ENCODE measurements at regions not wholly inside any gene's neighbourhood (a gene's known extent, or its start where the extent isn't known, plus 50 kb on each side); places are given as distances from the start of the nearest gene placed in this dataset.

GRCh38 chr3:82080792-82081191 lies 319.3 kb upstream of the GBE1 start:
- DNase-seq, result no peak

GRCh38 chr3:82080261-82080660 lies 318.8 kb upstream of the GBE1 start:
- no peak for DNase-seq

- DNase-seq, result no peak
Observed at GRCh38 chr3:82079335-82079890, 318.0 kb upstream of the GBE1 start.

GRCh38 chr3:82078246-82078645 lies 316.8 kb upstream of the GBE1 start:
- no peak for DNase-seq

- no peak for DNase-seq
Observed at GRCh38 chr3:82067420-82067819, 306.0 kb upstream of the GBE1 start.

- DNase-seq, result no peak
Observed at GRCh38 chr3:82058809-82059208, 297.4 kb upstream of the GBE1 start.

GRCh38 chr3:82055792-82056191 lies 294.3 kb upstream of the GBE1 start:
- DNase-seq, result no peak

GRCh38 chr3:82054849-82055248 lies 293.4 kb upstream of the GBE1 start:
- no peak for DNase-seq

- no peak for DNase-seq
Observed at GRCh38 chr3:82053236-82053635, 291.8 kb upstream of the GBE1 start.

- DNase-seq, result no peak
Observed at GRCh38 chr3:82050382-82050781, 288.9 kb upstream of the GBE1 start.

GRCh38 chr3:82048711-82049110 lies 287.3 kb upstream of the GBE1 start:
- no peak for DNase-seq

- DNase-seq, result peak; percentile 69 to 71
Observed at GRCh38 chr3:82044930-82045705, 283.7 kb upstream of the GBE1 start.

- no peak for DNase-seq
Observed at GRCh38 chr3:82038556-82038955, 277.1 kb upstream of the GBE1 start.

GRCh38 chr3:82033186-82033585 lies 271.7 kb upstream of the GBE1 start:
- no peak for DNase-seq

GRCh38 chr3:82031596-82031995 lies 270.2 kb upstream of the GBE1 start:
- DNase-seq, result no peak

- DNase-seq, result no peak
Observed at GRCh38 chr3:82030916-82031315, 269.5 kb upstream of the GBE1 start.

- DNase-seq, result no peak
Observed at GRCh38 chr3:82022836-82023235, 261.4 kb upstream of the GBE1 start.

GRCh38 chr3:82020282-82020681 lies 258.8 kb upstream of the GBE1 start:
- DNase-seq, result no peak

- DNase-seq, result no peak
Observed at GRCh38 chr3:82015241-82015640, 253.8 kb upstream of the GBE1 start.

GRCh38 chr3:82012775-82013174 lies 251.3 kb upstream of the GBE1 start:
- DNase-seq, result no peak

GRCh38 chr3:82011336-82011735 lies 249.9 kb upstream of the GBE1 start:
- DNase-seq, result no peak

GRCh38 chr3:82005266-82005665 lies 243.8 kb upstream of the GBE1 start:
- DNase-seq, result no peak

- no peak for DNase-seq
Observed at GRCh38 chr3:82004266-82004665, 242.8 kb upstream of the GBE1 start.

GRCh38 chr3:82002986-82003642 lies 241.7 kb upstream of the GBE1 start:
- no peak for DNase-seq
